Lung (tissue), 11 donors: ENCODE measurements at regions not wholly inside any gene's neighbourhood (a gene's known extent, or its start where the extent isn't known, plus 50 kb on each side); places are given as distances from the start of the nearest gene placed in this dataset.

Experiments used
- ATAC-seq: fragments of 200-7000 bp; cut with Tn5 transposase; one replicate; pipeline ENCODE4 v1.9.1; 2020; ENCODE audit warnings: moderate number of reproducible peaks; ENCODE audit not compliant: insufficient read depth, low FRiP score
- DNase-seq, 3 donors: peaks; one replicate each; pipeline ENCODE4 v3.0.0-alpha.2; 2013 to 2017
- H3K27ac ChIP-seq, 2 donors: one replicate each; pipeline ENCODE4 v1.5.1; 2013; ENCODE audit warnings: mild to moderate bottlenecking in 2 of 2, moderate library complexity in 2 of 2, control low read depth in 1 of 2, inconsistent platforms in 1 of 2, low read depth in 1 of 2, low read length in 1 of 2
- H3K27me3 ChIP-seq, 3 donors: one replicate each; pipeline ENCODE4 v1.5.1; 2013; ENCODE audit warnings: low read length in 2 of 3; ENCODE audit not compliant: control insufficient read depth in 3 of 3, insufficient read depth in 3 of 3
- H3K36me3 ChIP-seq, 4 donors: one replicate each; pipeline ENCODE4 v1.5.1; 2013; ENCODE audit warnings: low read length in 4 of 4, mild to moderate bottlenecking in 1 of 4, moderate library complexity in 1 of 4; ENCODE audit not compliant: control insufficient read depth in 4 of 4, insufficient read depth in 4 of 4
- H3K4me1 ChIP-seq, 5 donors: one replicate each; pipeline ENCODE4 v1.5.1; 2013; ENCODE audit warnings: low read length in 5 of 5, mild to moderate bottlenecking in 2 of 5, moderate library complexity in 1 of 5; ENCODE audit not compliant: control insufficient read depth in 5 of 5, insufficient read depth in 5 of 5
- H3K4me3 ChIP-seq: one replicate; pipeline ENCODE4 v1.5.1; 2013; ENCODE audit warnings: mild to moderate bottlenecking, control low read depth, moderate library complexity
- H3K9ac ChIP-seq, 2 donors: one replicate each; pipeline ENCODE4 v1.5.1; 2013; ENCODE audit warnings: low read length in 2 of 2, control low read depth in 1 of 2; ENCODE audit not compliant: insufficient read depth in 1 of 2
- H3K9me3 ChIP-seq, 4 donors: one replicate each; pipeline ENCODE4 v1.5.1; 2013; ENCODE audit warnings: low read length in 3 of 4, mild to moderate bottlenecking in 1 of 4, moderate library complexity in 1 of 4; ENCODE audit not compliant: control insufficient read depth in 4 of 4, insufficient read depth in 3 of 4
- CTCF ChIP-seq: IDR thresholded peaks from 2 replicates; pipeline ENCODE4 v1.5.1; 2012; ENCODE audit warnings: mild to moderate bottlenecking; ENCODE audit errors: control extremely low read depth, extremely low read depth
- WGBS, 2 donors: extraction: QIAGEN DNeasy Blood & Tissue Kit; methylation state at CpG; one replicate each; pipeline ENCODE4 v1.1.7; 2013; 5-methylcytosine and 5-hydroxymethylcytosine counted together
- donor health status: control.
- donor health status: control.
- donor health status: Bipolar disorder and iron deficiency.
- donor health status: healthy.
- donor health status: DM: yes; HTN: yes; CAD: no.

- Histone ChIP-seq H3K4me1 (no peaks in the 10 kb centered on the region), H3K9ac (no peak overlapping the region), H3K36me3 (no peaks in the 10 kb centered on the region), H3K9me3 (no peaks in the 10 kb centered on the region), H3K27me3 (no peaks in the 10 kb centered on the region), H3K4me3 (no peak overlapping the region), H3K27ac (no peak overlapping the region)
- ATAC-seq (no peak), DNase-seq (no peak)
- no peak for TF ChIP-seq CTCF
Observed at GRCh38 chr5:108581026-108581425, 166.7 kb upstream of the FER start.

GRCh38 chr5:108579236-108579635, 168.5 kb upstream of the FER start:
- H3K4me3 ChIP-seq = no peak overlapping the region
- 72 to 81% methylated on average over 4 of the region's 4 CpGs for WGBS, 2 donors

GRCh38 chr5:108578791-108579190, 168.9 kb upstream of the FER start:
- no peaks in the 10 kb centered on the region for H3K27me3 ChIP-seq
- H3K9ac ChIP-seq = no peak overlapping the region
- H3K4me3 ChIP-seq = no peak overlapping the region
- no peaks in the 10 kb centered on the region for H3K4me1 ChIP-seq
- no peak for TF ChIP-seq CTCF
- H3K9me3 ChIP-seq = peaks cover 0 to 5% (median 2%) of the 10 kb centered on the region in 4 donors
- DNase-seq = no peak
- H3K36me3 ChIP-seq = no peaks in the 10 kb centered on the region
- ATAC-seq = no peak
- H3K27ac ChIP-seq = no peak overlapping the region
- 91 to 97% methylated on average over 1 of the region's 1 CpG for WGBS, 2 donors

More at GRCh38 chr5:108579236-108579635, 168.5 kb upstream of the FER start:
- Histone ChIP-seq H3K9ac (no peak overlapping the region), H3K27ac (no peak overlapping the region), H3K27me3 (no peaks in the 10 kb centered on the region), H3K9me3 (peaks cover 0 to 3% (median 1%) of the 10 kb centered on the region in 4 donors), H3K36me3 (no peaks in the 10 kb centered on the region), H3K4me1 (no peaks in the 10 kb centered on the region)
- TF ChIP-seq CTCF = no peak
- ATAC-seq (no peak), DNase-seq (no peak)

GRCh38 chr5:108567429-108567828, 180.3 kb upstream of the FER start:
- Histone ChIP-seq H3K4me1 (no peaks in the 10 kb centered on the region), H3K27me3 (no peaks in the 10 kb centered on the region), H3K4me3 (no peak overlapping the region), H3K27ac (no peak overlapping the region), H3K9me3 (no peaks in the 10 kb centered on the region), H3K36me3 (no peaks in the 10 kb centered on the region), H3K9ac (no peak overlapping the region)
- DNase-seq (no peak), ATAC-seq (no peak)
- TF ChIP-seq CTCF = no peak
- 88 to 90% methylated on average over 9 of the region's 9 CpGs for WGBS, 2 donors
